ENCODE measurements at regions not wholly inside any gene's neighbourhood (a gene's known extent, or its start where the extent isn't known, plus 50 kb on each side); places are given as distances from the start of the nearest gene placed in this dataset.
"Not testable (repeated sequence)": the region's sequence is repeated elsewhere in the genome, so short reads cannot be mapped to it uniquely, and the experiment has no call there.

DNA sequence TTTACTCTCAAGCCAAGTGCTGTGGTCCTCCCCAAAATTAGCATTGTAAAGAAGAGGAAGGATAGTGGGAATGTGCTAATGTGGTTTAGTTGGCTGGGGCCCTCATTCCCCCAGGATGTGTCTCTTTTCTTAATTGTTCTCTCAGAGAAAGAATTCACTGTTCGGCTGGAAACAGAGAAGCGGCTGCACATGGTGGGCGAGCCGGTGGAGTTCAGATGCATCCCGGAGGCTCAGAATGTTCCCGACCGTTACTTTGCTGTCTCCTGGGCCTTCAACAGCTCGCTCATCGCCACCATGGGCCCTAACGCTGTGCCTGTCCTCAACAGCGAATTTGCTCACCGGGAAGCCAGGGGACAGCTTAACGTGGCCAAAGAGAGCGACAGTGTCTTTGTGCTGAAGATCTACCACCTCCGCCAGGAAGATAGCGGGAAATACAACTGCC lies 3053.2 kb downstream of the RPIA start:
- TF ChIP-seq, protein P1, sequence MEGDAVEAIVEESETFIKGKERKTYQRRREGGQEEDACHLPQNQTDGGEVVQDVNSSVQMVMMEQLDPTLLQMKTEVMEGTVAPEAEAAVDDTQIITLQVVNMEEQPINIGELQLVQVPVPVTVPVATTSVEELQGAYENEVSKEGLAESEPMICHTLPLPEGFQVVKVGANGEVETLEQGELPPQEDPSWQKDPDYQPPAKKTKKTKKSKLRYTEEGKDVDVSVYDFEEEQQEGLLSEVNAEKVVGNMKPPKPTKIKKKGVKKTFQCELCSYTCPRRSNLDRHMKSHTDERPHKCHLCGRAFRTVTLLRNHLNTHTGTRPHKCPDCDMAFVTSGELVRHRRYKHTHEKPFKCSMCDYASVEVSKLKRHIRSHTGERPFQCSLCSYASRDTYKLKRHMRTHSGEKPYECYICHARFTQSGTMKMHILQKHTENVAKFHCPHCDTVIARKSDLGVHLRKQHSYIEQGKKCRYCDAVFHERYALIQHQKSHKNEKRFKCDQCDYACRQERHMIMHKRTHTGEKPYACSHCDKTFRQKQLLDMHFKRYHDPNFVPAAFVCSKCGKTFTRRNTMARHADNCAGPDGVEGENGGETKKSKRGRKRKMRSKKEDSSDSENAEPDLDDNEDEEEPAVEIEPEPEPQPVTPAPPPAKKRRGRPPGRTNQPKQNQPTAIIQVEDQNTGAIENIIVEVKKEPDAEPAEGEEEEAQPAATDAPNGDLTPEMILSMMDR (IDR thresholded peaks at IDR 0.05), result not testable (repeated sequence)
- TF ChIP-seq POLR2A (IDR thresholded peaks at IDR 0.05), result not testable (repeated sequence)

All from esophagus squamous epithelium (tissue), 4 donors.